Astrocyte (in vitro differentiated cells and primary cell): ENCODE measurements at regions not wholly inside any gene's neighbourhood (a gene's known extent, or its start where the extent isn't known, plus 50 kb on each side); places are given as distances from the start of the nearest gene placed in this dataset.

Experiments used
- DNase-seq: peaks from one replicate; pipeline ENCODE4 v3.0.0-alpha.2; 2010; ENCODE audit warnings: low read depth
- FAIRE-seq: peaks from 2 replicates; lab custom pipeline; 2011; peaks lifted over from hg19 to GRCh38; lab: Jason Lieb, UNC
- H2AFZ ChIP-seq: 2 replicates; pipeline ENCODE4 v1.6.0; 2012; ENCODE audit warnings: low read depth, low read length, inconsistent platforms
- H3K27ac ChIP-seq: 2 replicates; pipeline ENCODE4 v1.5.1; 2011; ENCODE audit warnings: low read depth, low read length, inconsistent platforms
- H3K27me3 ChIP-seq: 2 replicates; pipeline ENCODE4 v1.6.0; 2011; ENCODE audit warnings: low read length, inconsistent platforms; ENCODE audit not compliant: insufficient read depth
- H3K36me3 ChIP-seq: 2 replicates; pipeline ENCODE4 v1.5.1; 2011; ENCODE audit warnings: low read length, inconsistent platforms; ENCODE audit not compliant: insufficient read depth
- H3K4me1 ChIP-seq: 2 replicates; pipeline ENCODE4 v1.5.1; 2011; ENCODE audit warnings: low read length, inconsistent platforms; ENCODE audit not compliant: insufficient read depth
- H3K4me2 ChIP-seq: 2 replicates; pipeline ENCODE4 v1.6.0; 2012; ENCODE audit warnings: low read length, inconsistent platforms
- H3K4me3 ChIP-seq: 2 replicates; pipeline ENCODE4 v1.5.1; 2011; ENCODE audit warnings: low read depth, mild to moderate bottlenecking, low read length, inconsistent platforms; ENCODE audit not compliant: insufficient read depth
- H3K79me2 ChIP-seq: 2 replicates; pipeline ENCODE4 v1.6.0; 2012; ENCODE audit warnings: mild to moderate bottlenecking, low read length, inconsistent platforms; ENCODE audit not compliant: insufficient read depth
- H3K9ac ChIP-seq: 2 replicates; pipeline ENCODE4 v1.6.0; 2012; ENCODE audit warnings: mild to moderate bottlenecking, low read length, inconsistent platforms
- H3K9me3 ChIP-seq: 2 replicates; pipeline ENCODE4 v1.5.1; 2012; ENCODE audit warnings: low read depth, mild to moderate bottlenecking, low read length, inconsistent platforms; ENCODE audit not compliant: insufficient read depth
- H4K20me1 ChIP-seq: 2 replicates; pipeline ENCODE4 v1.6.0; 2012; ENCODE audit warnings: low read length, inconsistent platforms; ENCODE audit not compliant: insufficient read depth
- H3K27ac Mint-ChIP-seq: one replicate; pipeline ENCODE4 v1.8.0; 2021; ENCODE audit warnings: mild to moderate bottlenecking, mixed read lengths; ENCODE audit not compliant: unreplicated experiment
- H3K27me3 Mint-ChIP-seq: one replicate; pipeline ENCODE4 v1.8.0; 2021; ENCODE audit warnings: low read depth, mixed read lengths; ENCODE audit not compliant: unreplicated experiment
- H3K36me3 Mint-ChIP-seq: one replicate; pipeline ENCODE4 v1.8.0; 2021; ENCODE audit warnings: low read depth, mixed read lengths; ENCODE audit not compliant: unreplicated experiment
- H3K4me1 Mint-ChIP-seq: one replicate; pipeline ENCODE4 v1.8.0; 2021; ENCODE audit warnings: low read depth, mixed read lengths; ENCODE audit not compliant: unreplicated experiment
- H3K4me3 Mint-ChIP-seq: one replicate; pipeline ENCODE4 v1.8.0; 2021; ENCODE audit warnings: mild to moderate bottlenecking, moderate library complexity, mixed read lengths; ENCODE audit not compliant: unreplicated experiment
- H3K9me3 Mint-ChIP-seq: one replicate; pipeline ENCODE4 v1.8.0; 2021; ENCODE audit warnings: mild to moderate bottlenecking, mixed read lengths; ENCODE audit not compliant: unreplicated experiment
- EZH2 ChIP-seq: IDR thresholded peaks from 2 replicates; pipeline ENCODE4 v1.6.1; 2012; ENCODE audit warnings: mild to moderate bottlenecking, low read length, inconsistent platforms; ENCODE audit not compliant: insufficient read depth
- TF ChIP-seq, protein P1 (sequence below): IDR thresholded peaks from 2 replicates; pipeline ENCODE4 v1.5.1; 2011; ENCODE audit warnings: low read depth, mild to moderate bottlenecking, inconsistent platforms, low read length, moderate library complexity; ENCODE audit not compliant: insufficient read depth

DNA sequence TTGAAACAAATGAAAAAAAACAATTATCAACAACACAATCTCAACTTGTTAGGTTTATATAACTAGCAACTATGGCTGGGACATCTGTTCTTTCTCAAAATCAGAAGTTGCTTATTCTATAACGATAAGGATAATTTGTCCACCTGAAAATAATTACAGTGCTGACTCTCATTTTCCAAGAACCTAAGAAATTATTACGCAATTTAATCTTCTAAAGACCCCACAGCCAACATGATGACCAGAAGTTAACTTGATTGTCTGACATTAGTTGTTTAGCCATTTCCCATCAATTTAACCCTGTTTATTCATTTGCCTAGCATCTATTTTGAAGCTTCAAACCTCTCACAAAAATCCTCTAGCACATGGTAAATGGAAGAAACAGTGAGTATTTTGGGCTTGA is 293.8 kb downstream of the ELAVL2 start:
- FAIRE-seq: no peak
- Mint-ChIP-seq H3K27me3 (peaks cover 6% of the 10 kb centered on the region), H3K9me3 (no peaks in the 10 kb centered on the region), H3K36me3 (no peaks in the 10 kb centered on the region), H3K4me1 (peaks cover 7% of the 10 kb centered on the region), H3K27ac (no peak overlapping the region), H3K4me3 (no peak overlapping the region)
- Histone ChIP-seq H3K36me3 (no peaks in the 10 kb centered on the region), H3K4me2 (no peak overlapping the region), H4K20me1 (no peaks in the 10 kb centered on the region), H3K27ac (no peak overlapping the region), H3K27me3 (no peaks in the 10 kb centered on the region), H3K4me3 (no peak overlapping the region), H2AFZ (no peak overlapping the region), H3K9ac (no peak overlapping the region), H3K79me2 (no peaks in the 10 kb centered on the region), H3K9me3 (no peaks in the 10 kb centered on the region), H3K4me1 (no peaks in the 10 kb centered on the region)
- no peak for DNase-seq
- TF ChIP-seq EZH2: no peak
- TF ChIP-seq, protein P1, sequence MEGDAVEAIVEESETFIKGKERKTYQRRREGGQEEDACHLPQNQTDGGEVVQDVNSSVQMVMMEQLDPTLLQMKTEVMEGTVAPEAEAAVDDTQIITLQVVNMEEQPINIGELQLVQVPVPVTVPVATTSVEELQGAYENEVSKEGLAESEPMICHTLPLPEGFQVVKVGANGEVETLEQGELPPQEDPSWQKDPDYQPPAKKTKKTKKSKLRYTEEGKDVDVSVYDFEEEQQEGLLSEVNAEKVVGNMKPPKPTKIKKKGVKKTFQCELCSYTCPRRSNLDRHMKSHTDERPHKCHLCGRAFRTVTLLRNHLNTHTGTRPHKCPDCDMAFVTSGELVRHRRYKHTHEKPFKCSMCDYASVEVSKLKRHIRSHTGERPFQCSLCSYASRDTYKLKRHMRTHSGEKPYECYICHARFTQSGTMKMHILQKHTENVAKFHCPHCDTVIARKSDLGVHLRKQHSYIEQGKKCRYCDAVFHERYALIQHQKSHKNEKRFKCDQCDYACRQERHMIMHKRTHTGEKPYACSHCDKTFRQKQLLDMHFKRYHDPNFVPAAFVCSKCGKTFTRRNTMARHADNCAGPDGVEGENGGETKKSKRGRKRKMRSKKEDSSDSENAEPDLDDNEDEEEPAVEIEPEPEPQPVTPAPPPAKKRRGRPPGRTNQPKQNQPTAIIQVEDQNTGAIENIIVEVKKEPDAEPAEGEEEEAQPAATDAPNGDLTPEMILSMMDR: no peak

DNA sequence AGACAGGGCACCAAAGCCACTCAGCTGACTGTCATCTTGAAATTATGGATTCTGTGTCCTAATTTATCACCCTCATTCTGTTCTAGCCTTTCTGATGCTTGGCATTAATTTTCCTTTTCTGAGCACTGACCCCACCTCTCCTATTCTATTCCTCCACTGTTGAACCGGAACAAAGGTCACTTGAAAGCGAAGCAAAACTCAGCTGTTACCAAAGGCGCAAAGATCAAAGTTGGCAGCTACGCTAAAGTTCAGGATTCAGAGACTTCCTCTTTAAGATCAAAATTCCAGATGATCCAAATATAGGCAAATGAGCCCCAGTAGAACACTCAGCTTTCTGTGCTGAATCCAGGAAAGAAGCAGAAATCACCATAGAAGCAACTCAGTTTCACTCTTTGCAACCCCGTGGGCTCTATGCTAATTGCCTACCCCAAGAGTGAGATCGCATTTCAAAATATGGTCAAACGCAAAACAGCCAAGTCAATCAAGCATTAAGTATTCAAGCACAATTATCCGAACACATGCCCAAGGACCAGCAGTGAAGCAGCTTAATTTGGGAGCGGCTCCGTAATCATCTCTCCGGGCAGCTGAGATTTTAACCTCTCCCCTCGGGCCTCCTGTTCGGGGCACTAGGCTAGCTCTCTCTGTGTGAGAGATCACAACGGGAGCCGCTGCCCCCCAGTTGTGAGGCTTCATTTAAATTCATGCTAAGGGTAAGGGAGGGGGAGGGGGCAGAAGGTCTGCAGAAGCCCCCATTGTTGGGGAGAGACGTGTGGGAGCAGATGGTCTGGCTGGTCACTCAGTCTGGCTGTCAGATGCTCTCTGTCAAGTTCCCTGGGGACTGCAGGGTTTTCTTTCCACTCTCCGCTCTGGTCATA is 288.6 kb downstream of the ELAVL2 start:
- Histone ChIP-seq H3K9ac (peak overlapping the region; percentile 34), H3K4me2 (peak overlapping the region; percentile 81), H3K79me2 (no peaks in the 10 kb centered on the region), H3K27ac (no peak overlapping the region), H3K9me3 (no peaks in the 10 kb centered on the region), H3K36me3 (no peaks in the 10 kb centered on the region), H3K27me3 (no peaks in the 10 kb centered on the region), H4K20me1 (no peaks in the 10 kb centered on the region), H3K4me3 (peak overlapping the region; percentile 54), H3K4me1 (peaks cover 8% of the 10 kb centered on the region), H2AFZ (peak overlapping the region; percentile 62)
- Mint-ChIP-seq H3K9me3 (no peaks in the 10 kb centered on the region), H3K4me3 (peak overlapping the region; percentile 46), H3K4me1 (peaks cover 5% of the 10 kb centered on the region), H3K36me3 (no peaks in the 10 kb centered on the region), H3K27me3 (peaks cover 24% of the 10 kb centered on the region), H3K27ac (no peak overlapping the region)
- FAIRE-seq (no peak), DNase-seq (no peak)
- TF ChIP-seq, protein P1: no peak
- TF ChIP-seq EZH2: no peak

DNA sequence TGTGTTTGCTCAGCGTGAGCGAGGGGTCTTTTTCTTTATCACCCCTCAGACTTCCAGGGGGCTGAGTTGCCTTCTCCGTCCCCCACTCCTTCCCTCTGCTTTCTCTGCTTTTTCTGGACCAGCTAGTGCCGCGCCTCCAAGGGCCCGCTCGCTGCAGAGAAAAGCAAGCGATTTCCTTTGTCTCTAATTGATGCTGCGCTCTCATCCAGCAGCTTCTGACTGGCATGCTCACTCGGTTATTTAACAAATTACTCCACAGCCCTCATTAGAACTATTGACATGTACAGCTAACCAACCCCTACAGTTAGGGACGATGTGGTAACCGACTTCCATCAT is 288.0 kb downstream of the ELAVL2 start:
- Histone ChIP-seq H2AFZ (peak overlapping the region; percentile 62), H3K4me3 (peak overlapping the region; percentile 54), H3K4me2 (peak overlapping the region; percentile 81), H3K9me3 (no peaks in the 10 kb centered on the region), H3K27me3 (no peaks in the 10 kb centered on the region), H3K4me1 (peaks cover 8% of the 10 kb centered on the region), H3K36me3 (no peaks in the 10 kb centered on the region), H3K9ac (peak overlapping the region; percentile 34), H4K20me1 (no peaks in the 10 kb centered on the region), H3K79me2 (no peaks in the 10 kb centered on the region), H3K27ac (no peak overlapping the region)
- peaks cover 11% of the 10 kb centered on the region for H3K4me1 Mint-ChIP-seq
- H3K27ac Mint-ChIP-seq: no peak overlapping the region
- no peak for DNase-seq
- H3K9me3 Mint-ChIP-seq: no peaks in the 10 kb centered on the region
- no peak for FAIRE-seq
- peak overlapping the region; percentile 46 for H3K4me3 Mint-ChIP-seq
- H3K36me3 Mint-ChIP-seq: no peaks in the 10 kb centered on the region
- peaks cover 24% of the 10 kb centered on the region for H3K27me3 Mint-ChIP-seq
- no peak for TF ChIP-seq EZH2
- TF ChIP-seq, protein P1: no peak
